ENCODE measurements at regions not wholly inside any gene's neighbourhood (a gene's known extent, or its start where the extent isn't known, plus 50 kb on each side); places are given as distances from the start of the nearest gene placed in this dataset.

- H3K27ac Mint-ChIP-seq, result no peak overlapping the region
- H3K27me3 Mint-ChIP-seq, result no peaks in the 10 kb centered on the region
- peaks cover 0 to 4% of the 10 kb centered on the region in 2 experiments for H3K9me3 ChIP-seq (ENCODE audit: control insufficient read depth in 1 of 2, insufficient read depth in 1 of 2, low read length in 2 of 2)
- DNase-seq (no peak), ATAC-seq (ENCODE audit: poor library complexity) (no peak)
- intact Hi-C loops (cut with DNase I, micrococcal nuclease), result no loop called here
- H3K9me3 Mint-ChIP-seq, result peaks cover 19% of the 10 kb centered on the region
- H3K4me3 Mint-ChIP-seq, result no peak overlapping the region
- no peaks in the 10 kb centered on the region for H3K27me3 ChIP-seq (ENCODE audit: control insufficient read depth in 1 of 2, insufficient read depth in 2 of 2, low read length in 2 of 2)
- no peaks in the 10 kb centered on the region for H3K4me1 ChIP-seq (ENCODE audit: insufficient read depth, low read length)
- no peaks in the 10 kb centered on the region for H3K36me3 Mint-ChIP-seq (ENCODE audit: low read depth)
- H3K27ac ChIP-seq (ENCODE audit: low read depth in 1 of 2, low read length in 2 of 2), result no peak overlapping the region
- ChIA-PET POLR2A (no interaction called here), CTCF (no interaction called here)
- no peaks in the 10 kb centered on the region for H3K4me1 Mint-ChIP-seq (ENCODE audit: low read depth)
- H3K4me3 ChIP-seq (ENCODE audit: low read length), result no peak overlapping the region
- no peaks in the 10 kb centered on the region for H3K36me3 ChIP-seq (ENCODE audit: insufficient read depth, low read length)
- TF ChIP-seq CTCF (IDR thresholded peaks at IDR 0.05), result no peak
Measured at GRCh38 chr4:31307029-31307428, 586.9 kb downstream of the PCDH7 start.

GRCh38 chr4:31324814-31325213 lies 604.6 kb downstream of the PCDH7 start:
- Histone ChIP-seq H3K27me3 (ENCODE audit: control insufficient read depth in 1 of 2, insufficient read depth in 2 of 2, low read length in 2 of 2) (no peaks in the 10 kb centered on the region), H3K27ac (ENCODE audit: low read depth in 1 of 2, low read length in 2 of 2) (no peak overlapping the region), H3K36me3 (ENCODE audit: insufficient read depth, low read length) (no peaks in the 10 kb centered on the region), H3K4me3 (ENCODE audit: low read length) (no peak overlapping the region), H3K9me3 (ENCODE audit: control insufficient read depth in 1 of 2, insufficient read depth in 1 of 2, low read length in 2 of 2) (no peaks in the 10 kb centered on the region), H3K4me1 (ENCODE audit: insufficient read depth, low read length) (no peaks in the 10 kb centered on the region)
- TF ChIP-seq CTCF (IDR thresholded peaks at IDR 0.05), result no peak
- ATAC-seq (ENCODE audit: poor library complexity), result no peak
- DNase-seq, result no peak
- H3K27ac Mint-ChIP-seq, result no peak overlapping the region
- H3K36me3 Mint-ChIP-seq (ENCODE audit: low read depth), result no peaks in the 10 kb centered on the region
- no peaks in the 10 kb centered on the region for H3K27me3 Mint-ChIP-seq
- ChIA-PET POLR2A (no interaction called here), CTCF (no interaction called here)
- no peaks in the 10 kb centered on the region for H3K4me1 Mint-ChIP-seq (ENCODE audit: low read depth)
- intact Hi-C loops (cut with DNase I, micrococcal nuclease), result no loop called here
- H3K9me3 Mint-ChIP-seq, result peaks cover 9% of the 10 kb centered on the region
- no peak overlapping the region for H3K4me3 Mint-ChIP-seq

- Mint-ChIP-seq H3K4me1 (ENCODE audit: low read depth) (no peaks in the 10 kb centered on the region), H3K27me3 (no peaks in the 10 kb centered on the region), H3K36me3 (ENCODE audit: low read depth) (no peaks in the 10 kb centered on the region), H3K9me3 (peaks cover 11% of the 10 kb centered on the region), H3K4me3 (no peak overlapping the region), H3K27ac (no peak overlapping the region)
- DNase-seq, result no peak
- intact Hi-C loops (cut with DNase I, micrococcal nuclease), result no loop called here
- TF ChIP-seq CTCF (IDR thresholded peaks at IDR 0.05), result no peak
- no peaks in the 10 kb centered on the region for H3K4me1 ChIP-seq (ENCODE audit: insufficient read depth, low read length)
- H3K4me3 ChIP-seq (ENCODE audit: low read length), result no peak overlapping the region
- H3K9me3 ChIP-seq (ENCODE audit: control insufficient read depth in 1 of 2, insufficient read depth in 1 of 2, low read length in 2 of 2), result no peaks in the 10 kb centered on the region
- ATAC-seq (ENCODE audit: poor library complexity), result no peak
- H3K27ac ChIP-seq (ENCODE audit: low read depth in 1 of 2, low read length in 2 of 2), result no peak overlapping the region
- CTCF ChIA-PET, result no interaction called here
- POLR2A ChIA-PET, result no interaction called here
- no peaks in the 10 kb centered on the region for H3K27me3 ChIP-seq (ENCODE audit: control insufficient read depth in 1 of 2, insufficient read depth in 2 of 2, low read length in 2 of 2)
- H3K36me3 ChIP-seq (ENCODE audit: insufficient read depth, low read length), result no peaks in the 10 kb centered on the region
Measured at GRCh38 chr4:31325300-31325699, 605.1 kb downstream of the PCDH7 start.
